ENCODE measurements at regions not wholly inside any gene's neighbourhood (a gene's known extent, or its start where the extent isn't known, plus 50 kb on each side); places are given as distances from the start of the nearest gene placed in this dataset.

DNA sequence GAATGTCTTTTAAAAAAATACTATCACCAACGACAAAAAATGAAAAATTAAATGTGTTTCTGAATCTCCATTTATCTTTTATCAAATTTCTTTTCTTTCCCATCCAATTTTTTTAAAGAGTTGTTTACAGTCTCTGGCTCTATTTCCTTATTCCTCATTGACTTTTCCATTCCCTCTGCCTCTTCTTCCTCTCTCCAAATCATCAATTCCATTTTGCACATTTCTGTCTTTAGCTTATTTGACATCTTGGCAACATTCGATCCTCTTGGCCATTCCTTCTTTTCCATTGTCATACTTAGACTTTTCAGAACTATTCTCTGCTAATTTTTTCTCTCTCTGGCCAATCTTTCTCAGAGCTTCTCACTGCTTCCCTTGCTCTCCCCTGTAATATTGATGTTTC, 497.6 kb downstream of the PLPP3 start:
- no peak for TF ChIP-seq CBFB (CRISPR knock-in tag; IDR thresholded peaks at IDR 0.05; ENCODE audit: low read depth)
- TF ChIP-seq E2F1 (CRISPR knock-in tag; IDR thresholded peaks at IDR 0.05), result no peak
- no peak for TF ChIP-seq NFATC4 (CRISPR knock-in tag; IDR thresholded peaks at IDR 0.05)
- TF ChIP-seq USF1 (CRISPR knock-in tag; IDR thresholded peaks at IDR 0.05), result no peak
- no peak for TF ChIP-seq E2F4 (CRISPR knock-in tag; IDR thresholded peaks at IDR 0.05; ENCODE audit: borderline replicate concordance, low read depth)
- TF ChIP-seq NR1H2 (CRISPR knock-in tag; IDR thresholded peaks at IDR 0.05), result no peak
- TF ChIP-seq, protein P1, sequence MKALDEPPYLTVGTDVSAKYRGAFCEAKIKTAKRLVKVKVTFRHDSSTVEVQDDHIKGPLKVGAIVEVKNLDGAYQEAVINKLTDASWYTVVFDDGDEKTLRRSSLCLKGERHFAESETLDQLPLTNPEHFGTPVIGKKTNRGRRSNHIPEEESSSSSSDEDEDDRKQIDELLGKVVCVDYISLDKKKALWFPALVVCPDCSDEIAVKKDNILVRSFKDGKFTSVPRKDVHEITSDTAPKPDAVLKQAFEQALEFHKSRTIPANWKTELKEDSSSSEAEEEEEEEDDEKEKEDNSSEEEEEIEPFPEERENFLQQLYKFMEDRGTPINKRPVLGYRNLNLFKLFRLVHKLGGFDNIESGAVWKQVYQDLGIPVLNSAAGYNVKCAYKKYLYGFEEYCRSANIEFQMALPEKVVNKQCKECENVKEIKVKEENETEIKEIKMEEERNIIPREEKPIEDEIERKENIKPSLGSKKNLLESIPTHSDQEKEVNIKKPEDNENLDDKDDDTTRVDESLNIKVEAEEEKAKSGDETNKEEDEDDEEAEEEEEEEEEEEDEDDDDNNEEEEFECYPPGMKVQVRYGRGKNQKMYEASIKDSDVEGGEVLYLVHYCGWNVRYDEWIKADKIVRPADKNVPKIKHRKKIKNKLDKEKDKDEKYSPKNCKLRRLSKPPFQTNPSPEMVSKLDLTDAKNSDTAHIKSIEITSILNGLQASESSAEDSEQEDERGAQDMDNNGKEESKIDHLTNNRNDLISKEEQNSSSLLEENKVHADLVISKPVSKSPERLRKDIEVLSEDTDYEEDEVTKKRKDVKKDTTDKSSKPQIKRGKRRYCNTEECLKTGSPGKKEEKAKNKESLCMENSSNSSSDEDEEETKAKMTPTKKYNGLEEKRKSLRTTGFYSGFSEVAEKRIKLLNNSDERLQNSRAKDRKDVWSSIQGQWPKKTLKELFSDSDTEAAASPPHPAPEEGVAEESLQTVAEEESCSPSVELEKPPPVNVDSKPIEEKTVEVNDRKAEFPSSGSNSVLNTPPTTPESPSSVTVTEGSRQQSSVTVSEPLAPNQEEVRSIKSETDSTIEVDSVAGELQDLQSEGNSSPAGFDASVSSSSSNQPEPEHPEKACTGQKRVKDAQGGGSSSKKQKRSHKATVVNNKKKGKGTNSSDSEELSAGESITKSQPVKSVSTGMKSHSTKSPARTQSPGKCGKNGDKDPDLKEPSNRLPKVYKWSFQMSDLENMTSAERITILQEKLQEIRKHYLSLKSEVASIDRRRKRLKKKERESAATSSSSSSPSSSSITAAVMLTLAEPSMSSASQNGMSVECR (CRISPR knock-in tag; IDR thresholded peaks at IDR 0.05; ENCODE audit: borderline replicate concordance), result no peak
- no peak for TF ChIP-seq SOX15 (CRISPR knock-in tag; IDR thresholded peaks at IDR 0.05)
- no peak for TF ChIP-seq ZNF532 (CRISPR knock-in tag; IDR thresholded peaks at IDR 0.05; ENCODE audit: borderline replicate concordance)
- no peak for TF ChIP-seq ZNF138 (CRISPR knock-in tag; conservative IDR thresholded peaks at IDR 0.05)
- TF ChIP-seq TP53 (CRISPR knock-in tag; IDR thresholded peaks at IDR 0.05), result no peak
- no peak for TF ChIP-seq CTCF (IDR thresholded peaks at IDR 0.05)
- no peak for TF ChIP-seq ZNF219 (CRISPR knock-in tag; IDR thresholded peaks at IDR 0.05; ENCODE audit: borderline replicate concordance)
- TF ChIP-seq, protein P2, sequence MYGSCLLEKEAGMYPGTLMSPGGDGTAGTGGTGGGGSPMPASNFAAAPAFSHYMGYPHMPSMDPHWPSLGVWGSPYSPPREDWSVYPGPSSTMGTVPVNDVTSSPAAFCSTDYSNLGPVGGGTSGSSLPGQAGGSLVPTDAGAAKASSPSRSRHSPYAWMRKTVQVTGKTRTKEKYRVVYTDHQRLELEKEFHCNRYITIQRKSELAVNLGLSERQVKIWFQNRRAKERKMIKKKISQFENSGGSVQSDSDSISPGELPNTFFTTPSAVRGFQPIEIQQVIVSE (CRISPR knock-in tag; IDR thresholded peaks at IDR 0.05; ENCODE audit: borderline replicate concordance), result no peak
- TF ChIP-seq GRHL2 (CRISPR knock-in tag; IDR thresholded peaks at IDR 0.05; ENCODE audit: insufficient replicate concordance, severe bottlenecking), result no peak
- no peak for TF ChIP-seq SP1 (CRISPR knock-in tag; conservative IDR thresholded peaks at IDR 0.05)
- no peak for TF ChIP-seq PREB (CRISPR knock-in tag; IDR thresholded peaks at IDR 0.05; ENCODE audit: borderline replicate concordance)
- DNase-seq (ENCODE audit: low spot score) (no peak), ATAC-seq (no peak)
- ChIA-PET POLR2A (no interaction called here), CTCF (no interaction called here)
- Mint-ChIP-seq H3K27me3 (ENCODE audit: low read depth) (no peaks in the 10 kb centered on the region), H3K36me3 (0 out of 2 replicates have a peak, but pooled peaks cover under 1% of the 10 kb centered on the region), H3K9me3 (peaks cover under 1% of the 10 kb centered on the region), H3K27ac (no peak overlapping the region), H3K4me1 (no peaks in the 10 kb centered on the region), H3K4me3 (no peak overlapping the region)
